Hippocampal formation (tissue), 2 donors: ENCODE measurements at regions not wholly inside any gene's neighbourhood (a gene's known extent, or its start where the extent isn't known, plus 50 kb on each side); places are given as distances from the start of the nearest gene placed in this dataset.

Source experiments
- DNase-seq, 2 donors: peaks; one replicate each; lab custom pipeline; 2025; lab: John Stamatoyannopoulos, UW

DNA sequence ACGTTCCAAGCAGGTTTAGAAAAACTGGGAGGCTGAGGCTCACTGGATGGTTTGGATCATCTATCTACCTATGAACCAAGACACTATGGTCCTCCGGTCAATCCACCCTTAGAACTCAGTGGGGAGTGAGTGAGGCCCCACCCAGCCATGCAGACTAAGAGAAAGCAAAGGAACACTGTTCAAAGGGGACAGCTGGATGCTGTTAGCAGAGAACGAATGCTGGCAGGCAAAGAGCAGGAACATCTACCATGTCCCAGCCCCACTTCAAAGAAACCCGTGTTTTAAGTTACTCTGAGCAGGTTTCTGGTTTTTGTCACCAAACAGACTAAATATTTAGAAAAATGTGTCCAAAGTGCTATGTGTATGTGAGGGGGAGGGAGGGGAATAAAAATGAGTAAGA lies 183.4 kb upstream of the XYLT1 start:
- DNase-seq, result no peak

- no peak for DNase-seq
Measured at GRCh38 chr16:17647879-17648872, 177.4 kb upstream of the XYLT1 start.

- no peak for DNase-seq
Measured at GRCh38 chr16:17643935-17644334, 173.2 kb upstream of the XYLT1 start.

DNA sequence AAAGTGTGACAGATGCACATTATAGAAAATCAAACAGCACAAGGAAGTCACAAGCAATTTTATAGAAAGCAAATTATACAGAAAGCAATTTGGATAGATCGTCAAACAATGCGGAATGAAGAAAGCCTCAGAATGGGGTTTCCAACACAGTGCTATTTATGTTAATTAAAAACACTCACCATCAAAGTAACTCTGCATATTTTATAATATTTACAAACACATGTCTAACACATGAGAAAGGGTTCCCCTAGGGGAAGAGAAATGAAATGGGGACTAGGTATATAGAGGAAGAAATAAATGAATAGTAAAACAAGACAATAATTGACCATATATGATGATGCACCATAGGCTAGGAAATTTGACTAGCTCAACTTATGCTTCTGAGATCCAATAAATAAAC lies 171.2 kb upstream of the XYLT1 start:
- no peak for DNase-seq

- no peak for DNase-seq
Measured at GRCh38 chr16:17638134-17638533, 167.4 kb upstream of the XYLT1 start.

DNA sequence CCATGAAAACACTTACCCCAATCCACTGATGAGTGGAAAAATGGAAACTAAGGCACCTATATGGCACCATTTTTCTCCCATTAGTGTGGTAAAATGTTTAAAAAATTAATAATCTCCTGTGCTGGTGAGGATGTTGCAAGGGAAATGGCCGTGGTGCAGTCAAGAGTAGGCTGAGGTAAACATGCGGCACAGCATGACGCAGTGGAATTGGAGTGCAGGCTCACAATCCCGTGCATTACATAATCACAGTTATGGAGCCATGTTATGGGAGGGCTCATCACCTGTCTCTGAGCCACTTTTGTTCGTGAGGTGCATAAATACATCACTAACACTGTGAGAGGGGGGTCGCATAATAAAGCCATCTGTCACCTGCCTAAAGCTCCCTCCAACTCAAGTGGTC lies 164.4 kb upstream of the XYLT1 start:
- no peak for DNase-seq

- no peak for DNase-seq
Measured at GRCh38 chr16:17633181-17633951, 162.6 kb upstream of the XYLT1 start.

DNA sequence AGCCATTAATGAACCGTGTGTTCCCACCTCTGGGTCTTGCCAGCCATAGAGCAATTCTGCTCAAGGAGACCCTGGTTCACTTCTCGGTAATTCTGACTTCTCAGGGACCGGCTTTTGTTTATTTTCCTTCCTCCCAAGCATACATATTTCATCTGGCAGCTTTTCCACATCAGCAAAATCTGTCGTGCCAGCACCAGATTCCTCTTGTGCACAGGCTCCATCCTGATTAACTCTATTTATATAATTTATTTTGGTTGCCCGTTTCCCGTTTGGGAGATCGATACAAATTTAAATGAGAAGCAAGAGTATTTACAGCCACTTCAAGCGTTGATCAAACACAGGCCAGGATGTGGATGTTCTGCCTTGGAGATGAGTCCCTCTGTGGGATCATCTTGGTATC lies 161.9 kb upstream of the XYLT1 start:
- DNase-seq, result no peak

GRCh38 chr16:17629936-17630335 lies 159.2 kb upstream of the XYLT1 start:
- DNase-seq, result peak in 1 of 2 donors; percentile 11

- DNase-seq, result no peak
Measured at GRCh38 chr16:17628983-17629382, 158.2 kb upstream of the XYLT1 start.

DNA sequence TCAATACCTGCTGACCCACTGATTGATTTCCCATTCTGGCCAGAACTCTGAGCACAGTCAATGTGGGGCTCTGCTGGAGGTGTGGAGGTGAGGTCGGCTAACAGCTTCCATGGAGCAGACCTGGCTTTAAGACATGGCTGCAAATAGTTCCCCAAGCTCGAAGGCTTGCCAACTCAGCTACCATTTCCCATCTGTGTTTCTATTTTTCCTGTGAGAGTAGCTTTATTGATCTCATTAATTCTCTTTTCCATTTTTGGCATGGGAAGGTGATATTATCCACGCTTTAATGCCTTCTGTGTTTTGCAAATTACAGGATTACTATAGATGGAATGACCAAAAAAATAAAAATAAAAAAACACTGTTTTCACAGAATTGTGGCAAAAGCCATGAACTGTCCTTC lies 151.6 kb upstream of the XYLT1 start:
- no peak for DNase-seq

DNA sequence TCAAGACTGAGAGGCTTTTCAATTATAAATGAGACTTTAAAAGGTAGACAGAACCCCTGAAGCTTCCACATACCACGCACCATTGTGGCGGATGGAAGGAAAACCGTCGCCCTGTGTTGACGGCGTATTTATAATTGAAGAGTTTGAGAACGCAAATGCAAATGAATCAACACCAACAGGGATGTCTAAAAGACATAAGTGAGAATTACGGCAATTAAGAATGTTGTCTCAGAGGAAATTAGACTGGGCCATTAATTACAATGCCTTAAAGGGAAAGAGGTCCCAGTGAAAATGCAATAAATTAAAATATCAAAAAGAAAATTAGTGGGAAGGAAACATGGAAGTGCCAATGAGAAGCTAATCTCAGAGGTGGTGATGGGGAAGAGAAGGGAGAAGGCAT lies 148.5 kb upstream of the XYLT1 start:
- no peak for DNase-seq

DNA sequence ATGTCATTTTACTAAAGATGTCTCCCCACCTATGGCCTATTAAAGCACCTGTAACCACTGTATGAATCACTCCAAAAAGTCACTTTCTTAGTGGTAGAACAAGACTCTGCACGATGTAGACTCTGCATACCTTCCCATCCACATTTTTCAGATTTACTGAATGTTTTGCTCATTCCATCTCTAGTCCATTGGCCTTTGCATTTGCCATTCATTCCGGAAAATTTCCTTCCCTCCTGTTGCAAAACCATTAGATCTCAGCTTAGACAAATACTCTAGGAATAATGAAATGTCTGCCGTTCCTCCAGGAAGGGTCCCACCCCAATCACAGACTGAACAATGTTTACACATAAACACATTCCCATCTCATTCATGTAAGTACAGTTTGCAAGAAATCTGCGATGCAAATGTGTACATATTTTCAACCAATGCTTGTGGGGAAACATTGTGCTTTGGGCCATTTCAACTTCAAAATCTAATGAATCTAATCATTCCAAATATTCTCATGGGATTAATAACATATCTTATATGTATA lies 146.3 kb upstream of the XYLT1 start:
- no peak for DNase-seq

DNA sequence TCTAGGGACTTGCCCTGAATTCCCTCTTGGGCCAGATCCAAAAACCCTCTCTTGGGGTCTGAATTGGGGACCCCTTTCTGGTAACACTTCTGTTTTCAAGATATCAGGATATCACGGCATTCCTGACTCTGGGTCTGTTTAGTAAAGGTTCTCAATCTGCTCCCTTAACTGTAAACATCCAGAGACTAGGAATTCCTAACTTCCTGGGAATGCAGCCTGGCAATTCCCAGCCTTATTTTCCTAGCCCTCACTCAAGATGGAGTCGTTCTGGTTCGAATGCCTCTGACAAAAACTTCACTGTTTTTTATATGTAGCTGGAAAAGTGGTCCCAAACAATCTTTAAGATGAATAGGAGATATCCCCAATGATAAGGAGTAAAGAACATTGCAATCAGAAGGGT lies 141.6 kb upstream of the XYLT1 start:
- DNase-seq, result no peak

- no peak for DNase-seq
Measured at GRCh38 chr16:17607609-17608008, 136.8 kb upstream of the XYLT1 start.

DNA sequence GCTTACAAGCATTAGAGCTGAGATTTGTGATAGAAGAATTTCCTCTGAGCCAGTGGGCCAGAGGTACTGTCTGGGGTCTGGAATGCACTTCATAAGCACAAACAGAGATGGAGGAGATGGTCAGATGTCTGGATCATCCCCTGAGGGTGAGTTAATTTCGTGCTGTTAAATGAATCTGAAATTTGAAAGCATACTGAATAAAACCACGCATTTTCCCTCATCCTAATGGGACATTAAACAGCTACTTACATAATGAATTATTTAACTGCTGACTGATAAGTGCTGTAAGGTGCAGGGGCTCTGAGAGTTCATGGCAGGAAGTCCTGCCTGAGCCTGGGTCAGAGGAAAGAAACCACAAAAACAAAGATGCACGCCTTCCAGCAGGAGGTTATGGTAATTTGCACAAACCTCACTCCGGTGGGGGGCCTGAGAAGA lies 136.3 kb upstream of the XYLT1 start:
- DNase-seq, result no peak

GRCh38 chr16:17606460-17606859 lies 135.7 kb upstream of the XYLT1 start:
- no peak for DNase-seq

DNA sequence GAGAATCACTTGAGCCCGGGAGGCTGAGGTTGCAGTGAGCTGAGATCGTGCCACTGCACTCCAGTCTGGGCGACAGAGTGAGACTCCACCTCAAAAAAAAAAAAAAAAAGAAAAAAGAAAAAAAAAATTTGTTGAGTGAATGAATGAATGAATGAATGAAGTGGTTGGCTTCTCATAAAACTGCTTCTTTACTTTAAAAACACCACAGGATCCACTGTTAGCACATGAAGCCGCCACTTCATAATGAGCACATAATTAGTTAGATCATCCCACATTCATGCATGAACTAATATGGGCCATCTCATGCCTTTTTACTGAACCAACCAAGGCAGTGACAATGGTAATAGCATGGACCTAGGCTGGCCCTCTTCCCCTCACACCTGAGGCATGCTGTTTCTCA lies 135.0 kb upstream of the XYLT1 start:
- no peak for DNase-seq

DNA sequence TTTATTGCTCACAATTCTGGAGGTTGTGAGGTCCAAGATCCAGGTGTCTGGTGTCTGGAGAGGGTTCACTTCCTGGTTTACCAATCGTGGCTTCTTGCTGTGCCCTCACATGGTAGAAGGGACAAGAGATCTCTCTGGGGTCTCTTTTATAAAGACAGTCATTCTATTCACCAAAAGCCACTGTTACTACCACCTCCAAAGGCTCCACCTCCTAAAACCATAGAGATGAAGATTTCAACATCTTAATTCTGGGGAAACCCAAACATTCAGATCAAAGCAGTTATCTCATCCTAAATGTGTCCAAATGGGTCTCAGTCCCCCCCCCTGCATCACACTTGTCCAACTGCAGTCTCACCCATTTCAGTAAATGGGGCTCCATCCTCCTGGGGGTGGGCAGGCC lies 132.9 kb upstream of the XYLT1 start:
- DNase-seq, result no peak

GRCh38 chr16:17602678-17603077 lies 131.9 kb upstream of the XYLT1 start:
- no peak for DNase-seq

GRCh38 chr16:17598968-17599367 lies 128.2 kb upstream of the XYLT1 start:
- DNase-seq, result no peak

GRCh38 chr16:17591655-17592405 lies 121.1 kb upstream of the XYLT1 start:
- no peak for DNase-seq
